ENCODE measurements at regions not wholly inside any gene's neighbourhood (a gene's known extent, or its start where the extent isn't known, plus 50 kb on each side); places are given as distances from the start of the nearest gene placed in this dataset.
A peak's percentile ranks its signal among the peaks of the same experiment; 100 is the strongest.
"Not testable (repeated sequence)": the region's sequence is repeated elsewhere in the genome, so short reads cannot be mapped to it uniquely, and the experiment has no call there.

- H4K20me1 ChIP-seq (replicated peaks; ENCODE audit: control insufficient read depth, insufficient read depth, low read length); CTCF ChIA-PET (ENCODE audit: low intra/inter-chr PET ratio); H3K36me3 ChIP-seq (ENCODE audit: control insufficient read depth, insufficient read depth, low read length); H3K27ac ChIP-seq (ENCODE audit: extremely low read depth, low read depth, low read length); ATAC-seq; BruUV-seq (replicated peaks); H2AFZ ChIP-seq (ENCODE audit: low read depth, low read length); H3K4me2 ChIP-seq (ENCODE audit: insufficient read depth, low read length); POLR2A ChIA-PET; H3K4me1 ChIP-seq (replicated peaks in 1 of 2; ENCODE audit: control insufficient read depth in 2 of 2, insufficient read depth in 2 of 2, low read length in 2 of 2); H3K9me1 ChIP-seq (ENCODE audit: control insufficient read depth, insufficient read depth, low read length); H3K4me3 ChIP-seq; in situ Hi-C loops (cut with MboI); H3K27me3 ChIP-seq (ENCODE audit: control insufficient read depth in 2 of 2, insufficient read depth in 2 of 2, low read length in 2 of 2); FAIRE-seq; intact Hi-C loops (cut with micrococcal nuclease); DNase-seq (ENCODE audit: extremely low read depth in 1 of 4, low spot score in 3 of 4); H3K9ac ChIP-seq (ENCODE audit: insufficient read depth in 1 of 2, low read depth in 2 of 2, low read length in 2 of 2); H3K79me2 ChIP-seq (ENCODE audit: control insufficient read depth, insufficient read depth, low read length); H3K9me3 ChIP-seq (replicated peaks; ENCODE audit: control insufficient read depth, insufficient read depth, low read depth, low read length): not testable (repeated sequence)
- TF ChIP-seq MAFG (tag; conservative IDR thresholded peaks at IDR 0.05) (peak; percentile 58), ZNF316 (IDR thresholded peaks at IDR 0.05) (peak; percentile 73), C11orf30 (IDR thresholded peaks at IDR 0.05; ENCODE audit: low read depth) (peak; percentile 48; the same call in 1 of the 2 replicates)
- 11% methylated on average over 2 of the region's 2 CpGs for WGBS (ENCODE audit: insufficient coverage, low coverage, missing lambda C conversion rate)
Measured at GRCh38 chr20:26183720-26184119, 487.1 kb upstream of the ZNF337 start.

- H3K4me1 ChIP-seq (replicated peaks in 1 of 2; ENCODE audit: control insufficient read depth in 2 of 2, insufficient read depth in 2 of 2, low read length in 2 of 2); H3K9me3 ChIP-seq (replicated peaks; ENCODE audit: control insufficient read depth, insufficient read depth, low read depth, low read length); POLR2A ChIA-PET; intact Hi-C loops (cut with micrococcal nuclease); H2AFZ ChIP-seq (ENCODE audit: low read depth, low read length); BruUV-seq (replicated peaks); H3K4me2 ChIP-seq (ENCODE audit: insufficient read depth, low read length); H3K79me2 ChIP-seq (ENCODE audit: control insufficient read depth, insufficient read depth, low read length); H3K27me3 ChIP-seq (ENCODE audit: control insufficient read depth in 2 of 2, insufficient read depth in 2 of 2, low read length in 2 of 2); DNase-seq (ENCODE audit: extremely low read depth in 1 of 4, low spot score in 3 of 4); H3K9me1 ChIP-seq (ENCODE audit: control insufficient read depth, insufficient read depth, low read length); H3K4me3 ChIP-seq; CTCF ChIA-PET (ENCODE audit: low intra/inter-chr PET ratio); in situ Hi-C loops (cut with MboI); ATAC-seq; H4K20me1 ChIP-seq (replicated peaks; ENCODE audit: control insufficient read depth, insufficient read depth, low read length); H3K36me3 ChIP-seq (ENCODE audit: control insufficient read depth, insufficient read depth, low read length); FAIRE-seq; H3K9ac ChIP-seq (ENCODE audit: insufficient read depth in 1 of 2, low read depth in 2 of 2, low read length in 2 of 2); H3K27ac ChIP-seq (ENCODE audit: extremely low read depth, low read depth, low read length): not testable (repeated sequence)
- 2% methylated on average over 2 of the region's 2 CpGs for WGBS (ENCODE audit: insufficient coverage, low coverage, missing lambda C conversion rate)
Measured at GRCh38 chr20:26181364-26181763, 484.7 kb upstream of the ZNF337 start.

DNA sequence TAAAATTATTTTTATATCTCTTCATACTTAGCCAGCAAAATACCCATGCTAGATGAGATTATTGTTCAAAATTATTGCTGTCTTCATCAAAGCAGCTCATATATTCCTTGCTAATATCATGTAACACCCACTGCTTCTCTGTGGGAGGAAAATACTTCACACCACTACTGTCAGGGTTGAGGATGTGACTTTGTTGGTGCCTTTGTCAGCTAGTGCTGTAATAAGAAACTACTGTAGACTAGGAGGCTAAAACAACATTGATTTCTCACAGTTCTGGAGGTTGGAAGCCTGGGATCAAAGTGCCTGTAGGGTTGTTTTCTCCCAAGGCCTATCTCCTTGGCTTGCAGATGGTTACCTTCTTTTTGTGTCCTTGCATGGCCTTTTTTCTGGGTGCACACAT is 475.2 kb upstream of the ZNF337 start:
- H3K36me3 ChIP-seq (ENCODE audit: control insufficient read depth, insufficient read depth, low read length); H2AFZ ChIP-seq (ENCODE audit: low read depth, low read length); intact Hi-C loops (cut with micrococcal nuclease); H3K9me1 ChIP-seq (ENCODE audit: control insufficient read depth, insufficient read depth, low read length); DNase-seq (ENCODE audit: extremely low read depth in 1 of 4, low spot score in 3 of 4); H3K4me3 ChIP-seq; H4K20me1 ChIP-seq (replicated peaks; ENCODE audit: control insufficient read depth, insufficient read depth, low read length); H3K79me2 ChIP-seq (ENCODE audit: control insufficient read depth, insufficient read depth, low read length); CTCF ChIA-PET (ENCODE audit: low intra/inter-chr PET ratio); in situ Hi-C loops (cut with MboI); ATAC-seq; FAIRE-seq; H3K27me3 ChIP-seq (ENCODE audit: control insufficient read depth in 2 of 2, insufficient read depth in 2 of 2, low read length in 2 of 2); H3K9ac ChIP-seq (ENCODE audit: insufficient read depth in 1 of 2, low read depth in 2 of 2, low read length in 2 of 2); H3K27ac ChIP-seq (ENCODE audit: extremely low read depth, low read depth, low read length); BruUV-seq (replicated peaks); H3K4me2 ChIP-seq (ENCODE audit: insufficient read depth, low read length); H3K4me1 ChIP-seq (replicated peaks in 1 of 2; ENCODE audit: control insufficient read depth in 2 of 2, insufficient read depth in 2 of 2, low read length in 2 of 2); POLR2A ChIA-PET; H3K9me3 ChIP-seq (replicated peaks; ENCODE audit: control insufficient read depth, insufficient read depth, low read depth, low read length): not testable (repeated sequence)
